ENCODE measurements at regions not wholly inside any gene's neighbourhood (a gene's known extent, or its start where the extent isn't known, plus 50 kb on each side); places are given as distances from the start of the nearest gene placed in this dataset.

GRCh38 chr12:34348064-34348463, 325.8 kb downstream of the ALG10 start:
- TF ChIP-seq CTCF (conservative IDR thresholded peaks at IDR 0.05) (no peak), EZH2 (IDR thresholded peaks at IDR 0.05; ENCODE audit: low read depth) (no peak)
- Histone ChIP-seq H3K9me3 (ENCODE audit: insufficient read depth, low read depth) (no peaks in the 10 kb centered on the region), H3K79me2 (ENCODE audit: low read depth) (no peaks in the 10 kb centered on the region), H3K27ac (no peak overlapping the region), H3K27me3 (ENCODE audit: insufficient read depth, low read depth) (peaks cover 71% of the 10 kb centered on the region), H2AFZ (no peak overlapping the region), H3F3A (ENCODE audit: insufficient read depth, low read depth) (no peaks in the 10 kb centered on the region), H3K9me2 (ENCODE audit: insufficient read depth) (no peaks in the 10 kb centered on the region), H3K4me1 (replicated peaks; ENCODE audit: insufficient read depth) (no peaks in the 10 kb centered on the region), H4K20me1 (ENCODE audit: insufficient read depth) (no peaks in the 10 kb centered on the region), H3K4me2 (no peak overlapping the region), H3K36me3 (ENCODE audit: low read depth) (no peaks in the 10 kb centered on the region), H3K4me3 (no peak overlapping the region)
- intact Hi-C loops (cut with micrococcal nuclease; ENCODE audit: unreplicated experiment): no loop called here
- DNase-seq: no peak
- ChIA-PET POLR2A (ENCODE audit: unreplicated experiment) (no interaction called here), CTCF (no interaction called here)
- no TSS peak for BruUV-seq (replicated peaks)

GRCh38 chr12:34348836-34349672, 326.8 kb downstream of the ALG10 start:
- BruUV-seq (replicated peaks): no TSS peak
- H3K9me3 ChIP-seq (ENCODE audit: insufficient read depth, low read depth): no peaks in the 10 kb centered on the region
- intact Hi-C loops (cut with micrococcal nuclease; ENCODE audit: unreplicated experiment): no loop called here
- TF ChIP-seq CTCF (conservative IDR thresholded peaks at IDR 0.05): no peak
- TF ChIP-seq EZH2 (IDR thresholded peaks at IDR 0.05; ENCODE audit: low read depth): no peak
- peaks cover 71% of the 10 kb centered on the region for H3K27me3 ChIP-seq (ENCODE audit: insufficient read depth, low read depth)
- H3K79me2 ChIP-seq (ENCODE audit: low read depth): no peaks in the 10 kb centered on the region
- no peaks in the 10 kb centered on the region for H3K4me1 ChIP-seq (replicated peaks; ENCODE audit: insufficient read depth)
- DNase-seq: no peak
- H3K36me3 ChIP-seq (ENCODE audit: low read depth): no peaks in the 10 kb centered on the region
- H4K20me1 ChIP-seq (ENCODE audit: insufficient read depth): no peaks in the 10 kb centered on the region
- H3F3A ChIP-seq (ENCODE audit: insufficient read depth, low read depth): no peaks in the 10 kb centered on the region
- POLR2A ChIA-PET (ENCODE audit: unreplicated experiment): no interaction called here
- H3K27ac ChIP-seq: no peak overlapping the region
- H3K4me3 ChIP-seq: no peak overlapping the region; the same call in 1 of the 2 replicates
- peak overlapping the region; percentile 36 for H3K4me2 ChIP-seq
- CTCF ChIA-PET: no interaction called here
- no peaks in the 10 kb centered on the region for H3K9me2 ChIP-seq (ENCODE audit: insufficient read depth)
- no peak overlapping the region for H2AFZ ChIP-seq

- no peaks in the 10 kb centered on the region for H4K20me1 ChIP-seq (ENCODE audit: insufficient read depth)
- no peaks in the 10 kb centered on the region for H3K9me2 ChIP-seq (ENCODE audit: insufficient read depth)
- H3K79me2 ChIP-seq (ENCODE audit: low read depth): no peaks in the 10 kb centered on the region
- no peak for DNase-seq
- no peaks in the 10 kb centered on the region for H3K4me1 ChIP-seq (replicated peaks; ENCODE audit: insufficient read depth)
- no peak overlapping the region for H3K27ac ChIP-seq
- no TSS peak for BruUV-seq (replicated peaks)
- H3K27me3 ChIP-seq (ENCODE audit: insufficient read depth, low read depth): peaks cover 71% of the 10 kb centered on the region
- H3K36me3 ChIP-seq (ENCODE audit: low read depth): no peaks in the 10 kb centered on the region
- H3F3A ChIP-seq (ENCODE audit: insufficient read depth, low read depth): no peaks in the 10 kb centered on the region
- 0 out of 2 replicates have a peak overlapping the region, but pooled peaks have one; percentile 36 for H3K4me2 ChIP-seq
- no peaks in the 10 kb centered on the region for H3K9me3 ChIP-seq (ENCODE audit: insufficient read depth, low read depth)
- CTCF ChIA-PET: no interaction called here
- intact Hi-C loops (cut with micrococcal nuclease; ENCODE audit: unreplicated experiment): no loop called here
- TF ChIP-seq CTCF (conservative IDR thresholded peaks at IDR 0.05) (no peak), EZH2 (IDR thresholded peaks at IDR 0.05; ENCODE audit: low read depth) (no peak)
- no peak overlapping the region for H2AFZ ChIP-seq
- no peak overlapping the region for H3K4me3 ChIP-seq
- POLR2A ChIA-PET (ENCODE audit: unreplicated experiment): no interaction called here
Measured at GRCh38 chr12:34349673-34349961, 327.3 kb downstream of the ALG10 start.
